ENCODE measurements at regions not wholly inside any gene's neighbourhood (a gene's known extent, or its start where the extent isn't known, plus 50 kb on each side); places are given as distances from the start of the nearest gene placed in this dataset.
"Not testable (repeated sequence)": the region's sequence is repeated elsewhere in the genome, so short reads cannot be mapped to it uniquely, and the experiment has no call there.

DNA sequence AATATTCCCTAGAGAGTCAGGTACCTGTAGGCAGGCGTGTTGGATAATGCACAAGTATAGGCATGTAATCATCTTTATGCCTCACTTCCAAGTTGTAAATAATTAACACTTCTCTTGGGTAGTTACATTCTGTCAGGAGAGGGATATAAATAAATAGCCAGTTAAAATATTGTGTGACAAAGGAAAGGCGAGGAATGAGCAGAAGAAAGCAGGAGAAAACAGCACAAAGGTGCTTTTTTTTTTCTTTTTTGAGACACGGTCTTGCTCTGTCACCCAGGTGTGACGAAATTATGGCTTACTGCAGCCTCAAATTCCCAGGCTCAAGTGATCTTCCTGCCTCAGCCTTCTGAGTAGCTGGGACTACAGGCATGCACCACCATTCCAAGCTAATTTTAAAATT is 99.2 kb upstream of the LYZL2 start:
- no peak for DNase-seq

DNA sequence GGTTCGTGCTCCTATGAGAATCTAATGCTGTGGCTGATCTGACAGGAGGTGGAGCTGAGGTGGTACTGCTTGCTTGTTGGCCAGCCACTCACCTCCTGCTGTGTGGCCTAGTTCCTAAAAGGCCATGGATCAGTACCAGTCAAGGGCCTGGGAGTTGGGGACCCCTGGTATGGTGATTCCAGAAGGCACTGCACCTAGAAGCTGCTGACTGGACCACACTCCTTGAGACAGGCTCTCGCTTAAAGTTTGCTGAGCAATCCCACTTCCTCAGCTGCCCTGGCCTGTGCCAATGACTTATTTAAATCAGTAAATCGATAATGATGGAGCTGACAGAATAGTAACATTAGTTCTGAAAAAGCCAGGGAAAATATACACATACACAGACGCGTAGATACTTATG is 98.6 kb upstream of the LYZL2 start:
- no peak for DNase-seq

DNA sequence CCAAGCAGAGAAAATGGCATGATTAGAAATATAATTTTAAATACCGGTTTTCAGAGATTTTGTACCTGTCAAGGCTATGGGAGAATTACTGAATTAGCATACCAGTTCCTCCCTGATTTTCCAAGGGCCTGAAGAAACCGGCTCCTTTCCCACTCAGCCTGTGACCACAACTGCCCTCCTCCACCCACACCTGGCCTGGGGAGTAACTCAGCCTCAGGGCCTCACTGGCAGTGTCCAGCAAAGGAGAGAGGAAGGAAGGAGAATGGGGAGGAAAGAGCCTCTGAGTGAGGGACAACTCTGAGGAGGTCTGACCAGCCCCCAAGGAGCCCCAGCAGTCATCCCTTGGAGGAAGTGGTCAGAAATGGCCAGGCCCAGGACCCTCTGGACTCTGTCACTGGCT is 98.0 kb upstream of the LYZL2 start:
- no peak for DNase-seq

DNA sequence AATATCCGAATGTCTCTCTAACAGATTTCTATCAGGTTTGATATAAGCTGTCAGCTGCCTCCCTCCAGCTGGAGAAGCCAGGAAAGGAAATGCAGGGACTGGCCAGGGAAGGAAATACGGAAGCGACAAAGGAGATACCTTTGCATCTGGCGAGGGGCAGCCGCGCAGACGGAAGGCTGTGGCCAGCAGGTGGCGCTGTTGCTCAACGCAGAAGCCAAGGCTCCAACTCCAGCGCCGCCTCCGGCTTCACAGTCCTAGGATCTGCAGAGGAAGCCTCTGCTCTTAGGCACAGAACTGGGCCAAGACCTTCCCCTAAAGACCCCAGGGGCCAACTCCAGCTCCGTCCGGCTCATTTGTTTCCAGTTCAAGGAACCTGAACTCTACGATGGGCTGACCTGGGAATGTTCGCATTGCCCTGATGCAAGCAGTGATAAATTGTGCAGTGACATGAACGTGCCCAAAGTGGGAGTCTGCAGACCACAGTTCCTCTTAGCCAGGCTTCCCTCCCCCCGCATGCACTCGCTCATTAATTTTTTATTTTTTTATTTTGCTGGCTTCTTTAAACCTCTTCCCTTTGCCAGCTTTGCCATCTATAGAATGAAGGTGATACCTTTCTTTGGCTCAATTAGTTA is 97.3 kb upstream of the LYZL2 start:
- DNase-seq = peak; percentile 83

DNA sequence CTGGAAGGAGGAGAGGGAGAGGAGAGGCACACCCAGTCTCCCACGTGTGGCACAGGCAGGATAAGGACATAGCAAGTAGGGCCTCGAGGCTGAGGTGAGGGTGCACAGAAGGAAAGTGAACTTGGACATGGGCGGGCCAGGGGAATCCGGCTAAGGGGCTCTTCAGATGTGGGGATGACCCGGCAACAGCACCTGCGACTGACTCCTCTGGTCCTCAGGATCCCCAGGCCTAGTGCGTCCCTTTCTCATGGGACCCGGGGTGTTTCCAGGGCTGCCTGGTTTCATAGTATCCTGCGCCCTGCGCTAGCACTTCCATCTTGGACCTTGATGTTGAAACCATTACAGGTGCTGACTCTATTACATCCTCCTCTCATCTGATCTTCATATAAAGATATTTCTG is 96.1 kb upstream of the LYZL2 start:
- no peak for DNase-seq

DNA sequence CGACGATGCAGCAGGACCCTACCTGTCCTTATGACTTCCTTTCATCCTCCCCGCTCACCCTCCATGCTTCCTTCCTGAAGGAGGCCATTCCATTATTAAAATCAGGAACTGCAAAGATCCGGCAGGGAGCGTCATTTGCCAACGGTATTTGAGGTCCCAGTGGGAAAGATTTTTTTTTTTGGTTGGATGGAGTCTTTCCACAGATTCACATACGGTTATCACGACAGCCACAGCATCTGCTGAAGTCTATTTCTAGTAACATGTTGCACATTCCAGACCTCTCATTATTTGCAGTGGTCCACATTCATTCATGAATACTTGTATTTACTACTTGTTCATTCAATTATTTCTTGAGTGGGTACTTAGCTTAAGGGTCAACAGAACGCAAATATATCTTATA is 94.7 kb upstream of the LYZL2 start:
- DNase-seq = no peak

DNA sequence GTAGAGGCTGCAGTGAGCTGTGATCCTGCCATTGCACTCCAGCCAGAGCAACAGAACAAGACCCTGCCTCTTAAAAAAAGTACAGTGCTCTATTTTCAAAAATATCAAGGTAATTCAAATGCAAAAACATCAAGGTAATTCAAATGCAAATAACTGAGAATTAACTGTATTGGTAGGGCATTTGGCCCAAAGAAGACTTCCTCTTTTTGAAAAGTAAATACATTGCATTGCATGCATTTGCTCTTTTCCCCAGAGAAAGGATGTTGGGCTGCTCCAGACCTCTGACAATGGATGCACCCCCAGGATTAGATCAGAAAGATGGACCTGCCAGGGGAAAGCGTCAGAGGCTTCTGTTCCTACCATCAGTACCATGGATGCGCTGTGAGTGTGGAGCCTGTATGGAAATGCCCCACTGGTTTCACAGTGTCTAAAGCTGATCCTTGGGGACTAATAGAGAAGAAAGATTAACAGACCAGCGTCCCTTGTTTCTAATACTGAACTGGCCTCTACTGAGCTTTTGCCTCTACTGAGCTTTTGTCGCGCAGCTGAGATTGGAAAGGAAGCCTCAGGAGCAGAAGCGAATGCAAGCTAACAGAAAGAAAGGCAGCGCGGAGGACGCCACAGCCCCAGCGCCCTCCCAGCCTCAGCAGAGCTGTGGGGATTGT is 93.5 kb upstream of the LYZL2 start:
- peak; percentile 10 for DNase-seq

DNA sequence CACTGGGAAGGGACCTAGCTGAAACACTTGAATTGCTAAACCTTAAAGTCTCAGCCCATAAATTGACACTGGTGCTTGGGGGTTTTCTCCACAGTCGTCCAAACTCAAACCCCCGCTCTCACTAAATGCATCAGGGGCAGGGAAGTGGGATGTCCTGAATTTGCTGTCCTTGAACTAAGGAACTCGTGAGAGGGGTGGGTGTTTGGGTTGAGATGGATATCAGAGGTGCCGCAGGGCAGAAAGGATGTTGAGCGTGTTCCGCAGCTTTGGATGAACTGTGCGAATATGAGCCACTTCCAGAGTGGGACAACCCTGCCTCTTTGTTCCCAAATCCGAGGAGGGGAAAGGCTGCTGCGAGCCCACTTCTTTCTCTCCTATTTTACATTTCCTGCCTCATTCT is 90.3 kb upstream of the LYZL2 start:
- DNase-seq = no peak

DNA sequence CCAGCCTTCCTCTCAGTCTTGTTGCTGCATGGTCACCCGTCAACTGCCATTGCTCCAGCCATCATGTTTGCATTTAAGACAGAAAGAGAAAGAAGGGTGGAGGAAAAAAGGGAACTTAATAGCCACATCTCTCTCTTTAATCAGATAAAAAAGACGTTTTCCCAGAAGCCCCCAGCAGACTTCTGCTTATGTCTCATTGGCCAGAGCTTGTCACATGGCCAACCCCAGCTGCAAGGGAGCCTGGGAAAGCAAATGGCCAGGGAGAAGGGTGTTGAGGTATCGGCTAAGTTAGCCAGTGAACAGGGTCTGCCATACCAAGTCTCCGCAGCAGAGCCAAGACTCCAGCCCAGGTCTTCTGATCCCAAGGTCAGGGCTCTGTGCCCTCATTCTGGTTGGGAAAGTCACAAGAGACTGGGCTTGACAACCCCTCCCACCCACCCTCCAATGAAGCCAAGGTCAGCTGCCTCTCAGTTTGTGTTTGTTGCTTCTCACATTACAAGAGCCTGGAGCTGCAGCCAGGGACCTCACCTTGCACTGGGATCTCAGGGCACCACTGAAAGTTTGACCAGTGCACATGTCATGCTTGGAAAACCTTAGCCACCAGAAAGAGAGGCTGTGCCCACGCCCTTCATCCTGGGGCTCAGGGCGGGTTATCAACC is 80.3 kb upstream of the LYZL2 start:
- DNase-seq = no peak

DNA sequence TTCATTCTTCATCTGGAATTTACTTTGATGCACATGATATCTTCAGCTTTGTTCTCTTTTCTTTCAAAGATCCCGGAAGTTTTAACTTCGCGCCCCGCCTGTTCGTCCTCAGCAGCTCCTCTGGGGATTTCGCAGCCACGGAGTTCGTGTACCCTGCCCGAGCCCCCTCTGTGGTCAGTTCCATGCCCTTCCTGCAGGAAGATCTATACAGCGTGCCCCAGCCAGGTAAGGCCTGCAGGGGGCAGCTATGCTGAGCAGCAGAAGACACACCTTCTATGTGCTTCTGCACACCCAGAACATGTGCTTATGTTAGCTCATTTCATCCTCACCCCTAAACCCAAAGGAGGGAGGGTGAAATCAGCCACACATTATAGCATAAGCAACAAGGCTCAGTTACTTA is 79.7 kb upstream of the LYZL2 start:
- DNase-seq = no peak

DNA sequence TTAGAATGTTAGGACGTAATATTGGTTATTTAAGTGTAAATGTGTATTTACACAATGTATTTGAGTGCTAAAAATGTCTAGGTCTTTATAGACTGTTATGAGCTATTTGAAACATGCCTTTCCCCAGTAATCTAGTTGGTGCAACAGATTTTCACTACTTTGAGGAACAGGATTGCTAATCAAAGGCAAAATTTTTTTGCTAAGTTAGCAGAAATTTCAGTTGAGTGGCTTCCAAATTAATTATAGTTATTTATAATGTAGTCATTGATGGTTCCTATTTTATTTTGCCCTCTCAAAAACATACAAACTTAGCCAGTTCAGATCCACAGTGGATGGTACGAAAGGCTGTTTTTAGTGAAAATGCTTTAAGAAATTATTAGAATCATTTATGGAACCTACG is 78.7 kb upstream of the LYZL2 start:
- no peak for DNase-seq

DNA sequence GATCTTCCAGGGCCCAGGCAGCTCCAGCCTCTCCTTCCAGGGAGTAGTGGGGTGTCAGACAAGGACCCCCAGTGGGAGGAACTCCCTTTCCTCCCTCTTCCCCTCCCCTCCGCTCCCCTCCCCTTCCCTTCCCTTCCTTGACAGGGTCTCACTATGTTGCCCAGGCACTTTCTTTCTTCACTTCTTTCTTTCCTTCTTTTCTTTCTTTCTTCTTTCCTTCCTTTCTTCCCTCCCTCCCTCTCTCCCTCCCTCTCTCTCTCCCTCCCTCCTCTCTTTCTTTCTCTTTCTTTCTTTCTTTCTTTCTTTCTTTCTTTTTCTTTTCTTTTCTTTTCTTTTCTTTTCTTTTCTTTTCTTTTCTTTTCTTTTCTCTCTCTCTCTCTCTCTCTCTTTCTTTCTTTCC is 76.6 kb upstream of the LYZL2 start:
- DNase-seq = not testable (repeated sequence)

DNA sequence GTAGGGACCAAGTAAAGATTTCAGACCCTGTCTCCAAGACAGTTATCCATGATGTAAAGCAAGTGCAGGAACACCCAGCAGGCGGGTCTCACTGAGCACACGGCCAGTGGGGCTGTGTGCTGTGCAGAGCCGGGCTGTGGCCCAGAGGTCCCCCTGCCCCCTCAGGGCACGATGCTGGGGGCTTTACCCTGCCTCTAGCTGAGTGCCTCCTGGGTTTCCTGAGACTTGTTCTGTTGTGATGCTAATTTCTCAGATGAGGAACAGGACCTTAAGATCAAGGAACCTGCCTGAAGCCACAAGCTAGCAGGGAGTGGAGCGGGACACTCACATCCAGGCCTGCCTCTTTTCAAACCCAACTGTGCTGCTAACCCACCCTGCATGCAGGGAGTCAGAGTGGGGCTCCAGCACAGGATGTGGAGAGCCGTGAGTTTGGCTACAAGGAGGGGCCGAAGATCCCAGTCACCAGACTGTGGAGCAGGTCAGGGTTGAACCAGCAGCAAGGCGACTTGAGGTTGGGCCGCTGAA is 76.1 kb upstream of the LYZL2 start:
- no peak for DNase-seq

DNA sequence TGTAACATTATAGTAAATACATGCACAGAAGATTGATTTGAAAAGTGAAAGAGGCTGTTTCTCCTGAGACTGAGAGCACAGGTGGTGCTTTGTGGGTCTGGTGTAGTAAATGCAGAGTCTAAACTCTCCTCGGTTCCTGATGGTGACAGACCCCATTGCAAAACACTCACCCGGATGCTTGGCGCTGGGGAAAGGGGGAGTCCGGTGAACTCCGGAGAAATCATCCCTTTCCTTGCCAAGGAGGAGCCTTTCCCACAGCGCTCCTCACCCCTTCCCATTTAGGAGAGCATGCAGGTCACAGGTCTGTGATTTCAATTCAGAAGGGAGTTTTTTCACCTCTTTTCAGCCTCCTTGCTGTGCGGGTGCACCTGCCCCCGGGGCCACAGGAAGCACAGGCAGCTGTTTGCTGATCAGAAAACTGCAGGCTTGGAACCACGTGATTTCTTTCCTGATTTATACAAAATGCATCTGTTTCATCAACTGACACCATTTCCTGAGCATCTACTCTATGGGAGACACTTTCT is 75.6 kb upstream of the LYZL2 start:
- peak; percentile 17 for DNase-seq

DNA sequence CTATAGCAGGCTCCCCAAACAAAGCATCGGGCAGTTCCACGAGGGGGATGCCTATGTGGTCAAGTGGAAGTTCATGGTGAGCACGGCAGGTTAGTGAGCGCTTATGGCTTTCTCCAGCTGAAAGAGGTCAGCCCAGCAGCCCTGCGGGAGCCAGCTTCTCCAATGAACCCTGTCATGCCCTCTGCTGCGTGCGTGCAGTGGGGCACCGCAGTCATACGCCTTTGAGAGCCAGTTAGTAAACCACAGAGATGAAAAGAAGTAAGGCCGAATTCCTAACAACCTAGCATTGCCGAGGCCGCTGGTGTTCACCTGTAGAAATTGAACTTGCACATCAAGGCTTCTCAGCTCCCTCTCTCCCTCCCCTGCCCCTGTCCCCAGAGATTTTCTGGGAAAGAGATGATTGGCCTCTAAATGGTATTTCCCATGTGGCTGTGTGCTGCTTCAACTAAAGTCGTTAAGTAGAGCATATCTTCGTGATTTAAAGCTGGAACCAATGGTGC is 75.1 kb upstream of the LYZL2 start:
- DNase-seq = not testable (repeated sequence)

DNA sequence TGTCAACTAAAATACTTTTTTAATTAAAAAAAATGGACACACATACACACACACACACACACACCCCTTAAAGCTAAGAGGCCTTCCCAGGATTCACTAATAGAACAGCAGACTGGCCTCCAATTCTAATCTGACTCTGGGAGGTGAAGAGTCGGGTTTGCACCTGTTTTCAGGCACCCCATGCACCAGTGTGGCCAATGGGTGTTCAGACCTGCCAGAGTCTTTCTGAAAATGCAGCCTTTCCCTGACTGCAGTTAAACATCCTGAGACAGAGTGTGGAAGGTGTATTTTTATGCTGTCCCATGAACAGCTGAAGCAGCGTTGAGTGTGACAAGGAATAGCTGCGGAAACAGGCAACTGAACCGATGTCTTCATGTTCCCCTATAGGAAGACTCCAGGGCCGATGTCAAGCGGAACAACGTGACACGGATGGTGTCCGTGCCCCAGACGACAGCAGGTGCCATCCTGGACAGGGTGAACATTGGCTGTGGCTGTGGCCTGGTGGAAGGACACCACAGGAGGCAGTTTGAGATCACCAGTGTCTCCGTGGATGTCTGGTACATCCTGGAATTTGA is 74.6 kb upstream of the LYZL2 start:
- DNase-seq = no peak

DNA sequence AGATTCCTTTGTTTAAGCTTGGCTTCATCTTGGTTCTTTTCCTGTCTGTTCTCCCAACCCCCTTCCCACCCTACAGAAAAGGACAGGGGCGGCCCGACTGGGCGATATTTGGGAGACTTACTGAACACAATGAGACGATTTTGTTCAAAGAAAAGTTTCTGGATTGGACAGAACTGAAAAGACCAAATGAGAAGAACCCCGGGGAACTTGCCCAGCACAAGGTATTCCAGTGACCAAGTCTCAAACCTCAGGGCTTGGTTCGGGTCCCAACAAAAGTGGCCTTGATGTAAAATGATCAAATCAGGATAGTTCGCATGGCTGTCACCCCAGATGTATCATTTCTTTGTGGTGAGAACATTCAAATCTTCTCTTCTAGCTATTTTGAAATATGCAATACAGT is 73.9 kb upstream of the LYZL2 start:
- not testable (repeated sequence) for DNase-seq

DNA sequence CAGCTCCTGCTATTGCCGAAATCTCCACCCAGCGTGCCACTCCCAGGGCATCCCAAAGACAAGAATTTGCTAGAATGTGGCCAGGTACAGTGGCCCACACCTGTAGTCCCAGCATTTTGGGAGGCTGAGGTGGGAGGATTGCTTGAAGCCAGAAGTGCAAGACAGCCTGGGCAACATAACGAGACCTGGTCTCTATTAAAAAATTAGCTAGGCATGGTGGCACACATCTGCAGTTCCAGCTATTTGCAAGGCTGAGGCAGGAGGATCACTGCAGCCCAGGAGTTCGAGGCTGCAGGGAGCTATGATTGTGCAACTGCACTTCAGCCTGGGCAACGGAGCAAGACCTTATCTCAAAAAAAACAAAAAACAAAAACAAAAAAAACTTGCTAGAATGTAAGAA is 73.3 kb upstream of the LYZL2 start:
- DNase-seq = no peak

DNA sequence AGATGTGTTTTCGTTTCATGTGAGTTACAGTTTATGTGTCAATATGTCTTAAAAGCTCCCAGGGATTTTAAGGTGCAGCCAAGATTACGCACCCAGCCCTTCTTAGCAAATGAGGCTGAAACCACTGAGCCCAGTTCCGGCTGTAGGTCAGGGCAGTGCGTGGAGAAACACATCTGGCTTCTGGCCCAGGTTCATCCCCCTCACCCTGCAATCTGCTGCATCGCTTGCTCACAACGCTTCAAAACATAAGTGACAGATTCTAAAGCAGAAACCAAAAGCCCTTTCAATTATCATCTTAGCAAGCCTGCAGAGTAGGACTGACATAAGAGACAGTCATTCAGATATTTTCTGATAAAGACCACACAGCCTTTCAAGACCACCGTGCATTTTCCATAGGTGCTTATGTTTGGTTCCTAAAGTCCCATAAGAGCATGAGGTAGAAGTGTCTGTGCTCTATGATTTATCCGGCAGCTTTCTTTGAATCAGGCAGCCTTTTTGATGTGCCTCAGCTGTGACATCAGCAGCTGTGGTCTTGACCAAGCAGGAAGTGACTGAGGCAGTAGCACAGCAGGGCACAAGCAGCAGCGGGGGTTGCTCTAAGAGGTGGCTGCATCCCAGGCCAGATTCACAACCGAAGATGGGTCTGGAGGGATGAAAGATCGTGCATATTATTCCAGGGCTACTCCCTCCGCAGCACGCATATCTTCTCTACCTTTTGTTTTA is 72.1 kb upstream of the LYZL2 start:
- DNase-seq = peak; percentile 39

DNA sequence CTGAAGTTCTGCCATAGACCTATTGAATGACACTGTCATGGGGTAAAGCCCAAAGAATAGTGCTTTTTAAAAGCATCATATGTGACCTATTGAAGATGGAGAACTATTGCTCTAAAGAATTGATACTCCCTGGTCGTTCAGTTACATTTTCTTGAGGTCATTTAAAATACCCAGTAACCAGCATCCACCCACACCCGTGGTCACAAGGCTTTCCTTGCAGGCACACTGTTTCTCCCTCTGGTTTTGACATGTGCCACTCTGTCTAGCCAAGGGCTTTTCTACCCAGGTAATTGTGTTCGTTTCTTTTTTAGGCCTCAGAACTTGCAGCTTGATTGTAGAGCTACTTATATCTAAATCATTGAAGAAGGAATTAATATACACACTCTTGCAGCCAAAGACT is 68.3 kb upstream of the LYZL2 start:
- no peak for DNase-seq

DNA sequence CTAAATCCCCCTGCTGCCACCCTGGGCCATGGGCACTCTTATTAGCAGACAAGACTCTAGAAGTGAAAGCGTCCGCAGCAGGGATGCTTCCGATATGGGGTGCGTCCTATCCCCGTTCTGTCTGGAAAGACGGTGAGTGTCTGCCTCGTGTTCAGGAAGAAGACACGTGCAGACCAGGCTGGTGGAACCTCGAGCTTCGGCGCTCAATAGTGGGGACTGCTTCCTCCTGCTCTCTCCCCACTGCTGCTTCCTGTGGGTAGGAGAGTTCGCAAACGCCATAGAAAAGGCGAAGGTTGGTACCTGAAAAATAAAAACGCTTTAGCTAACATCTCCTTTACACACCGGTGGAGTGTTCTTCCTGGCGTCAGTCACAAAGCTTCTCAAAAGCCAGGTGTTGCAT is 67.7 kb upstream of the LYZL2 start:
- not testable (repeated sequence) for DNase-seq

DNA sequence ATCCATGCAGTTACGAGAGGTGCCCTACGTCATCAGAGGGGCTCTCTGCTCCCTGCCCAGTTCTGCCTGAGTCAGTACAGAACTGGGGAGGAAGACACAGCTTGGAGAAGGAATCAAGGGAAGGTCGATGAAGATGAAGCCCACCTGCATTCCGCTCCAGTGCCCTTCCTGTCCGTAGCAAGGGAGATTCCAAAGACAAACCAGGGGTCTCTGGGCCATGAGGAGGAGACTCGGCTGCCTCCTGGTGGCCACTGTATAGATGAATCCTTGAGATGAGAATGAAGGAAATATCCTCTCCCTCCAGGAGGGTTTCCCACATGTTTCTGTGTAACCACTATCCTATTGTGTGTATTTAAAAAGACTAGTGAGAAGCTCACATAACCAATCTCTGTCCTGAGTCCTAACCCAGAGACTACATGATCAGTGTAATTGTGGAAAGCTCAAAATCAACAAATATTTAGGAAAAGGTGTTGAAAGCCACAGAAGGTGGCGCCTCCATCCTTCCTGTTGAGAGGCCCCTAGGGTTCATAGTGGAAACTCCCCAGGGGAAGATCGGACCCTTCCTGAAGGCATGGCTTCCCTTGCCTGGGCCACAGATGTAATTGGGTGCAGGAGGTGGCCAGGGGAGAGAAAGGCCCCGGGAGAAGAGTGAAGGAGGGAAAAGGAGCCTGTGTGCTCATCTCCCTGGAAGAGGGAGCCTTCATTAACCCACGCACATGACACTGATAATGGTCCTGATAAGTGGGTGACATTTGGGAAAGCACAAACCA is 67.0 kb upstream of the LYZL2 start:
- not testable (repeated sequence) for DNase-seq
